Skin of body (tissue), 1 donor: ENCODE measurements at regions not wholly inside any gene's neighbourhood (a gene's known extent, or its start where the extent isn't known, plus 50 kb on each side); places are given as distances from the start of the nearest gene placed in this dataset.
"Not testable (repeated sequence)": the region's sequence is repeated elsewhere in the genome, so short reads cannot be mapped to it uniquely, and the experiment has no call there.

Source experiments
- DNase-seq: peaks from one replicate; lab custom pipeline; 2025; lab: John Stamatoyannopoulos, UW

GRCh38 chr4:79663865-79664264 lies 255.8 kb upstream of the GK2 start:
- DNase-seq: no peak

GRCh38 chr4:79663141-79663540 lies 255.1 kb upstream of the GK2 start:
- DNase-seq: no peak

GRCh38 chr4:79662651-79663050 lies 254.6 kb upstream of the GK2 start:
- DNase-seq: no peak

GRCh38 chr4:79661196-79661595 lies 253.2 kb upstream of the GK2 start:
- DNase-seq: no peak

GRCh38 chr4:79659308-79659870 lies 251.4 kb upstream of the GK2 start:
- not testable (repeated sequence) for DNase-seq

GRCh38 chr4:79657379-79657778 lies 249.4 kb upstream of the GK2 start:
- no peak for DNase-seq

GRCh38 chr4:79653871-79654270 lies 245.8 kb upstream of the GK2 start:
- no peak for DNase-seq

GRCh38 chr4:79652738-79653137 lies 244.7 kb upstream of the GK2 start:
- no peak for DNase-seq

- no peak for DNase-seq
Observed at GRCh38 chr4:79652232-79652631, 244.2 kb upstream of the GK2 start.

- DNase-seq: no peak
Observed at GRCh38 chr4:79651456-79651855, 243.4 kb upstream of the GK2 start.

- DNase-seq: peak; percentile 10
Observed at GRCh38 chr4:79650794-79651431, 242.9 kb upstream of the GK2 start.

GRCh38 chr4:79650217-79650616 lies 242.2 kb upstream of the GK2 start:
- DNase-seq: no peak

GRCh38 chr4:79645942-79646341 lies 237.9 kb upstream of the GK2 start:
- DNase-seq: no peak

GRCh38 chr4:79638735-79639134 lies 230.7 kb upstream of the GK2 start:
- DNase-seq: no peak

GRCh38 chr4:79636991-79637390 lies 229.0 kb upstream of the GK2 start:
- DNase-seq: no peak

GRCh38 chr4:79634111-79634510 lies 226.1 kb upstream of the GK2 start:
- DNase-seq: no peak

GRCh38 chr4:79632114-79632513 lies 224.1 kb upstream of the GK2 start:
- DNase-seq: no peak

- DNase-seq: no peak
Observed at GRCh38 chr4:79626611-79627010, 218.6 kb upstream of the GK2 start.

GRCh38 chr4:79626101-79626500 lies 218.1 kb upstream of the GK2 start:
- DNase-seq: no peak

- no peak for DNase-seq
Observed at GRCh38 chr4:79625361-79625760, 217.3 kb upstream of the GK2 start.

- DNase-seq: peak; percentile 20
Observed at GRCh38 chr4:79623021-79623870, 215.2 kb upstream of the GK2 start.

GRCh38 chr4:79621061-79621460 lies 213.0 kb upstream of the GK2 start:
- DNase-seq: no peak

GRCh38 chr4:79620617-79621016 lies 212.6 kb upstream of the GK2 start:
- no peak for DNase-seq
